ENCODE measurements at regions not wholly inside any gene's neighbourhood (a gene's known extent, or its start where the extent isn't known, plus 50 kb on each side); places are given as distances from the start of the nearest gene placed in this dataset.

GRCh38 chr21:28516021-28516420 lies 476.7 kb downstream of the LTN1 start:
- 14 to 16% (median 14%) methylated on average over 1 of the region's 1 CpG for WGBS, 3 donors
- TF ChIP-seq EP300 (IDR thresholded peaks at IDR 0.05) (no peak), CTCF (IDR thresholded peaks at IDR 0.05) (no peak), POLR2A (IDR thresholded peaks at IDR 0.05) (no peak)
- H3K4me3 ChIP-seq, result no peak overlapping the region
- no peak overlapping the region for H3K27ac ChIP-seq
- H3K9me3 ChIP-seq, result no peaks in the 10 kb centered on the region
- no peak for DNase-seq
- no peaks in the 10 kb centered on the region for H3K4me1 ChIP-seq (ENCODE audit: insufficient read depth)
- H3K36me3 ChIP-seq, result no peaks in the 10 kb centered on the region
- H3K27me3 ChIP-seq, result no peaks in the 10 kb centered on the region
- intact Hi-C loops (cut with DNase I), result no loop called here

GRCh38 chr21:28513428-28513827 lies 479.2 kb downstream of the LTN1 start:
- no peak for TF ChIP-seq POLR2A (IDR thresholded peaks at IDR 0.05)
- TF ChIP-seq EP300 (IDR thresholded peaks at IDR 0.05), result no peak
- no peak for TF ChIP-seq CTCF (IDR thresholded peaks at IDR 0.05)
- Histone ChIP-seq H3K4me1 (ENCODE audit: insufficient read depth) (no peaks in the 10 kb centered on the region), H3K36me3 (no peaks in the 10 kb centered on the region), H3K27me3 (no peaks in the 10 kb centered on the region), H3K4me3 (no peak overlapping the region), H3K9me3 (no peaks in the 10 kb centered on the region), H3K27ac (no peak overlapping the region)
- WGBS, 3 donors, result 36 to 40% (median 40%) methylated on average over 1 of the region's 1 CpG
- intact Hi-C loops (cut with DNase I), result no loop called here
- DNase-seq, result no peak

- no peaks in the 10 kb centered on the region for H3K4me1 ChIP-seq (ENCODE audit: insufficient read depth)
- H3K9me3 ChIP-seq, result peaks cover 3% of the 10 kb centered on the region in 2 donors
- WGBS, 3 donors, result 65 to 69% (median 68%) methylated on average over 3 of the region's 3 CpGs
- no peak overlapping the region for H3K27ac ChIP-seq
- no peak overlapping the region for H3K4me3 ChIP-seq
- TF ChIP-seq EP300 (IDR thresholded peaks at IDR 0.05) (no peak), POLR2A (IDR thresholded peaks at IDR 0.05) (no peak), CTCF (IDR thresholded peaks at IDR 0.05) (no peak)
- no peaks in the 10 kb centered on the region for H3K27me3 ChIP-seq
- no peak for DNase-seq
- intact Hi-C loops (cut with DNase I), result no loop called here
- no peaks in the 10 kb centered on the region for H3K36me3 ChIP-seq
These were observed 483.6 kb downstream of the LTN1 start for GRCh38 chr21:28509031-28509430.

GRCh38 chr21:28508126-28508525 lies 484.6 kb downstream of the LTN1 start:
- no peak for DNase-seq
- no peaks in the 10 kb centered on the region for H3K27me3 ChIP-seq
- no peak overlapping the region for H3K4me3 ChIP-seq
- no peaks in the 10 kb centered on the region for H3K4me1 ChIP-seq (ENCODE audit: insufficient read depth)
- TF ChIP-seq POLR2A (IDR thresholded peaks at IDR 0.05) (no peak), EP300 (IDR thresholded peaks at IDR 0.05) (no peak), CTCF (IDR thresholded peaks at IDR 0.05) (no peak)
- H3K36me3 ChIP-seq, result no peaks in the 10 kb centered on the region
- no peak overlapping the region for H3K27ac ChIP-seq
- H3K9me3 ChIP-seq, result peaks cover 3% of the 10 kb centered on the region in 2 donors
- intact Hi-C loops (cut with DNase I), result no loop called here

GRCh38 chr21:28496517-28496916 lies 496.2 kb downstream of the LTN1 start:
- H3K36me3 ChIP-seq, result no peaks in the 10 kb centered on the region
- no peak overlapping the region for H3K27ac ChIP-seq
- H3K4me3 ChIP-seq, result no peak overlapping the region
- TF ChIP-seq POLR2A (IDR thresholded peaks at IDR 0.05) (no peak), EP300 (IDR thresholded peaks at IDR 0.05) (no peak), CTCF (IDR thresholded peaks at IDR 0.05) (no peak)
- no peaks in the 10 kb centered on the region for H3K27me3 ChIP-seq
- no peak for DNase-seq
- H3K9me3 ChIP-seq, result no peaks in the 10 kb centered on the region
- intact Hi-C loops (cut with DNase I), result no loop called here
- no peaks in the 10 kb centered on the region for H3K4me1 ChIP-seq (ENCODE audit: insufficient read depth)
